ENCODE measurements at regions not wholly inside any gene's neighbourhood (a gene's known extent, or its start where the extent isn't known, plus 50 kb on each side); places are given as distances from the start of the nearest gene placed in this dataset.

GRCh38 chr1:239840790-239841189, 250.9 kb upstream of the FMN2 start:
- Histone ChIP-seq H3K79me2 (ENCODE audit: control insufficient read depth, insufficient read depth, low read length) (no peaks in the 10 kb centered on the region), H4K20me1 (ENCODE audit: control insufficient read depth, extremely low read depth, insufficient read depth, low read length) (no peaks in the 10 kb centered on the region), H3K36me3 (ENCODE audit: control insufficient read depth, insufficient read depth, low read length) (no peaks in the 10 kb centered on the region), H3K9ac (ENCODE audit: insufficient read depth, low read length) (no peak overlapping the region), H3K9me3 (ENCODE audit: control insufficient read depth, insufficient read depth, low read depth, low read length) (no peaks in the 10 kb centered on the region), H3K4me1 (ENCODE audit: control insufficient read depth, extremely low read depth, insufficient read depth, low read length) (no peaks in the 10 kb centered on the region), H2AFZ (ENCODE audit: low read length) (no peak overlapping the region), H3K4me2 (ENCODE audit: extremely low read depth, insufficient read depth, low read length) (no peak overlapping the region), H3K27ac (ENCODE audit: insufficient read depth, low read length) (no peak overlapping the region), H3K27me3 (ENCODE audit: control insufficient read depth, insufficient read depth, low read length) (no peaks in the 10 kb centered on the region), H3K4me3 (replicated peaks in 1 of 4; ENCODE audit: control extremely low read depth in 1 of 4, insufficient read depth in 1 of 4, low read depth in 3 of 4, low read length in 4 of 4) (no peak overlapping the region)
- no peak for TF ChIP-seq EZH2 (IDR thresholded peaks at IDR 0.05; ENCODE audit: low read length, missing control alignments)
- TF ChIP-seq CTCF (conservative IDR thresholded peaks at IDR 0.05 in 1 of 2, IDR thresholded peaks at IDR 0.05 in 1 of 2; ENCODE audit: low read depth in 1 of 2, low read length in 2 of 2) = no peak
- DNase-seq (ENCODE audit: low read depth in 2 of 2) = no peak

- Histone ChIP-seq H3K79me2 (ENCODE audit: control insufficient read depth, insufficient read depth, low read length) (no peaks in the 10 kb centered on the region), H3K4me1 (ENCODE audit: control insufficient read depth, extremely low read depth, insufficient read depth, low read length) (no peaks in the 10 kb centered on the region), H3K36me3 (ENCODE audit: control insufficient read depth, insufficient read depth, low read length) (no peaks in the 10 kb centered on the region), H2AFZ (ENCODE audit: low read length) (no peak overlapping the region), H3K4me2 (ENCODE audit: extremely low read depth, insufficient read depth, low read length) (no peak overlapping the region), H3K4me3 (replicated peaks in 1 of 4; ENCODE audit: control extremely low read depth in 1 of 4, insufficient read depth in 1 of 4, low read depth in 3 of 4, low read length in 4 of 4) (no peak overlapping the region), H3K9ac (ENCODE audit: insufficient read depth, low read length) (no peak overlapping the region), H4K20me1 (ENCODE audit: control insufficient read depth, extremely low read depth, insufficient read depth, low read length) (no peaks in the 10 kb centered on the region), H3K27ac (ENCODE audit: insufficient read depth, low read length) (no peak overlapping the region), H3K9me3 (ENCODE audit: control insufficient read depth, insufficient read depth, low read depth, low read length) (no peaks in the 10 kb centered on the region), H3K27me3 (ENCODE audit: control insufficient read depth, insufficient read depth, low read length) (no peaks in the 10 kb centered on the region)
- DNase-seq (ENCODE audit: low read depth in 2 of 2) = no peak
- TF ChIP-seq CTCF (conservative IDR thresholded peaks at IDR 0.05 in 1 of 2, IDR thresholded peaks at IDR 0.05 in 1 of 2; ENCODE audit: low read depth in 1 of 2, low read length in 2 of 2) = no peak
- TF ChIP-seq EZH2 (IDR thresholded peaks at IDR 0.05; ENCODE audit: low read length, missing control alignments) = no peak
Observed at GRCh38 chr1:239841631-239842030, 250.1 kb upstream of the FMN2 start.

GRCh38 chr1:239843541-239843940, 248.1 kb upstream of the FMN2 start:
- TF ChIP-seq EZH2 (IDR thresholded peaks at IDR 0.05; ENCODE audit: low read length, missing control alignments) (no peak), CTCF (conservative IDR thresholded peaks at IDR 0.05 in 1 of 2, IDR thresholded peaks at IDR 0.05 in 1 of 2; ENCODE audit: low read depth in 1 of 2, low read length in 2 of 2) (no peak)
- no peaks in the 10 kb centered on the region for H4K20me1 ChIP-seq (ENCODE audit: control insufficient read depth, extremely low read depth, insufficient read depth, low read length)

More at GRCh38 chr1:239843541-239843940, 248.1 kb upstream of the FMN2 start:
- Histone ChIP-seq H2AFZ (ENCODE audit: low read length) (no peak overlapping the region), H3K4me1 (ENCODE audit: control insufficient read depth, extremely low read depth, insufficient read depth, low read length) (no peaks in the 10 kb centered on the region), H3K27ac (ENCODE audit: insufficient read depth, low read length) (no peak overlapping the region), H3K79me2 (ENCODE audit: control insufficient read depth, insufficient read depth, low read length) (no peaks in the 10 kb centered on the region), H3K4me3 (replicated peaks in 1 of 4; ENCODE audit: control extremely low read depth in 1 of 4, insufficient read depth in 1 of 4, low read depth in 3 of 4, low read length in 4 of 4) (no peak overlapping the region), H3K9ac (ENCODE audit: insufficient read depth, low read length) (no peak overlapping the region), H3K4me2 (ENCODE audit: extremely low read depth, insufficient read depth, low read length) (no peak overlapping the region), H3K27me3 (ENCODE audit: control insufficient read depth, insufficient read depth, low read length) (no peaks in the 10 kb centered on the region), H3K9me3 (ENCODE audit: control insufficient read depth, insufficient read depth, low read depth, low read length) (no peaks in the 10 kb centered on the region), H3K36me3 (ENCODE audit: control insufficient read depth, insufficient read depth, low read length) (no peaks in the 10 kb centered on the region)
- DNase-seq (ENCODE audit: low read depth in 2 of 2) = no peak
